GM19240 (cell line): ENCODE measurements at regions not wholly inside any gene's neighbourhood (a gene's known extent, or its start where the extent isn't known, plus 50 kb on each side); places are given as distances from the start of the nearest gene placed in this dataset.

Experiments used
- DNase-seq: peaks from one replicate; pipeline ENCODE4 v3.0.0; 2011; ENCODE audit warnings: low spot score; ENCODE audit not compliant: insufficient read length

DNA sequence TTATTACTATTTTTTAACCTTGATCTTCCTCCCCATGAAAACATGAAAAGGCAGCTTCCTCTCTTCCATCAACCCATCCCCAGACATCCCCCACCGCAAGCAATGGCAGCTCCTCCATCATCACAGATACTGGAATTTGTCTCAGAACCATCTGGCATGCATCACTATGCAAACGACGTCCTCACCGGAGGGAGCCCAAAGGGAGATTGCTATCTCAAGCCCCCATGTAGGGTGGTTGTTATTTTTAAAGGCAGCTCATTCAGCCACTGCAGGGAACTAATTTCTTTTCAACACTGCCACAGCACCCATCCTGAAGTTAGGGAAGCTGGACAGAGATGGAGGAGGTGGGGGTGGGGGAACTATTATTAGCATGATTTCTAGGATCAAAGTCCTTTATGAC is 222.5 kb downstream of the FOXL1 start:
- no peak for DNase-seq

DNA sequence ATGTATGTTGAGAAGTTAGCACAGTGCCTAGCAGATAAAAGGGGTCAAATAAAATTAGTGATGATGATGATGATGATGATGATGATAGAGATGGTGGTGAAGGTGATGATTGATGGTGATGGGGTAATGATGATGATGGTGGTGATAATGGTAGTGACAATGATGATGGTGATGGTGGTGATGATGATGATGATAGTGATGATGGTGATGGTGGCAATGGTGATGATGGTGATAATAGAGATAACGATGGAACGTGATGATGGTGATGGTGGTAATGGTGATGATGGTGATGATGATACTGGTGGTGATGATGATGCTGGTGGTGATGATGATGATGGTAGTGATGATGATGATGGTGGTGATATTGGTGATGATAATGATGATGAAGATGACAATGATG is 223.7 kb downstream of the FOXL1 start:
- DNase-seq = no peak

DNA sequence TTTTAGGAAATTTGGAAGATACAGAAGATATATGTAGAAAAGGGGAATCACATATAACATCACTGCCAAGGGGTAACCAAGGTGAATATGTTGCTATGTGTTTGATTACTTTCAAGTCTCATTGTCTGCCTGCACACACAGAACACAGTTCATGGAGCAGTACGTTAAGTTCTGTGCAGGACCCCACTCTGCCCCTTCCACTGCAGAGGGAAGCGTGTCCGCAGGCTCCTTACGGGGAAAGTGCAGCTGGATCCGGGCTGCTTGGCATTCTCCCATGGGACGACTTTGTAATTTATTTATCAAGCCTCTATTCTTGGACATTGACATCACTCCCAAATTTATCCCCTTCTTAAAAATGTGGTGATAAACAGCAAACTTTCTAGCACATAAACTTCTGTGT is 226.8 kb downstream of the FOXL1 start:
- no peak for DNase-seq

DNA sequence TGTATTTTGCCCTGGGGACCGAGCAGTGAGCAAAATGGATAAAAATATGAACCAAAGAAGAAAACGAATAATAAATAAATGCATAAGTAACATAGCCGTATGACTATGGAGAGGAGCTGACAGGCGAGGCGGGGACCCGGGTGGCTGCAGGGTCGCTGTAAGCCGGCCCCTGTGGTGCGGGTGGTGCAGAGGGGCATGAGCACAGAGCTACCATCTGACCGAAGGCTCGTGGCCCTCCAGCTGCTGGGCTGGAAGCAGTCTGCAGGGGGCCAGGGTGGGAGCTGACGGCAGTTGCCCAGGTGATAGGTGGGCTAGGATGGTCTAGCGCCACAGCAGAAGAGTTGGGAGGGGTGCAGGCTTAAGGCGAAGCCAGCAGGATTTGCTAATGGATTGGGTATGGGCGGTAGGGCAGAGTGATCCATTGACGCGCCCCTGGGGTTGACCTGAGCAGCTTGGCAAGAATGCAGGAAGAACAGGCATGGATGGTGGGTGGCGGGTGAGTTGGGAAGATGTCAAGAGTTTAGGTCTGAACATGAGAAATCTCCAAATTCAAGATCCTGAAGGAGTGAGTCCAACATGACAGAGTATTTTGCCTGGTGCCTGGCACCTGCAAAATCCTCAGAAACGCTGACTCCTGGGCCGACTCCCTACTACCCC is 228.0 kb downstream of the FOXL1 start:
- no peak for DNase-seq

DNA sequence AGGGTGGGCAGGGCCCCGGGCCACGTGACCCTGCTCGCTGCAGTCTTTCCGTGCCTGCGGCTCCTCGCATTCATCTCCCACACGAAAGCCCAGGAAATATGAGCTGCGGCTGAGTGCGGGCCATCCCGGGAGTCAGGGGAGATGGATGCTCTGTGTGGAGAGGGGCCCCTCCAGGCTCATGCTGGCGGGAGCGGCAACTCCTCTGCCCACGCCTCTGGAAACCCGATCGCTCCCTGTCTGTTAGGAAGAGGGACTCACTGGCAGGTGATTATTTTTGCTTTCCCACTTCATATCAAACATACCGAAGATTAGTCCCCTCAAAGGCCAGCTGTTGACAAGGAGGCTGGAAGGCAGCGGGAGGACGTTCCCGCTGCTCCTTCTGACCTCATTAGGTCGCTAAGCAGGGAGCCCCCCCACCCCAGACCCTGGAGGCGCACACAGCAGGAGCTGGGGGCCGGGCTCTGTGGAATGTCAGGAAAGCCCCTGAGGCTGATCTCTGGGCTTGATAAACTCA is 228.5 kb downstream of the FOXL1 start:
- no peak for DNase-seq

DNA sequence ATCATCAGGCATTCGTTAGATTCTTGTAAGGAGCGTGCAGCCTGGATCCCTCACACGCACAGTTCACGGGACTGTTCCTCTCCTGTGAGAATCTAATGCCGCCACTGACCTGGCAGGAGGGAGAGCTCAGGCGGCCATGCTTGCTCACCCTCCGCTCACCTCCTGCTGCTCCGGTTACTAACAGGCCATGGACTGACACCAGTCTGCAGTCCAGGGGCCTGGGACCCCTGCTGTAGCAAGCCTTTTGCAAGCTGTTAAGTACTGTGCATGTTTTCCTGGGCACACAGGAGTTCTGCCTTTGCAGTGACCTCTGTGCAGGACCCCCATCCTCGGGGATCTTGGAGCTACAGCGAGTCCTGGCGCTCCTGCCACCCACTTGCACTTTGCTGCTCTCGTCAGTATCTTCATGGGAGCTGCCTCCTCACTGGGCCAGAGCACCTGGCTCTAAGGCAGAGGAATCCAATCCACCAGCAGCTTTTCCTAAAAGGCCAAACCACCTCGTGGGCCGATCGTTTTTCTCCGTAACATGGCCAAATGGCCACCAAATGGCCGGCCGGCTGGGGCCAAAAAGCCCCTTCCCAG is 230.6 kb downstream of the FOXL1 start:
- DNase-seq = no peak

DNA sequence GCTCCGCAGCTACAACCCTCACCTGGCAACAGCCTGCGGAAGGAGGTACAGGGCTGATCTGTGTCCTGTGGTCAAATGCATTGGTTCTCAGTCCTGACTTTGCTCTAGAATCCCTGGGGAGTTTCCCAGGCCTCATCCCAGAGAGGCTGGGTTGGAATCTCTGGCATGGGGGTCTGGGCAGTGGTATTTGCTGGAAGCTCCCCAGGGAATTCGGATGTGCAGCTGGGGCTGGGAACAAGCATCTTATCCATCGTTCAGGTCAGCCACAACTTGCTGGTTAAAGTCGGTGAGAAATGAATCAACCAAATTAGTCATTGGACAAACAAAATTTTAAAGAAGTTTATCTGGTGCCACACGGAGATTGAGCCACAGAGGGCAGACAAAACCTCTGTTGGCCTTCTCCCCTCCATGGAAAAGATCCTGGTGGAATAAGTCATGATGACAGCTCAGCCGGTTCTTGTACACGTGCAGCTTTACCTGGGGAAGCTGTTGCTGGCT is 231.2 kb downstream of the FOXL1 start:
- no peak for DNase-seq

DNA sequence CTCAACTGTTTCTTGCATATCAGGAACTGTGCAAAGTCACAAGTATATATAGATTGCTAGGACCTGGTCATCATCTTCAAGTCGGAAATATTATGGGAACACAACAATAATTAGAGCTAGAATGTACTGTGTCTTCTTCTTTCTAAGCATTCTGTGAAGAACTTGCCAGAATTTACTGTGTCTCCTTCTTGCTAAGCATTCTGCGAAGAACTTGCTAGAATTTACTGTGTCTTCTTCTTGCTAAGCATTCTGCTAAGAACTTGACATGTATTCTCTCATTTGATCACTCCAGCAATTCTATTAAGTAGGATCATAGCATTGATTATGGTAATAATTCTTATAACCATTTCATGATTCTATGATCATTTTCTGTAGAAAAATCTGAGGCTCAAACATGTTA is 231.7 kb downstream of the FOXL1 start:
- no peak for DNase-seq

DNA sequence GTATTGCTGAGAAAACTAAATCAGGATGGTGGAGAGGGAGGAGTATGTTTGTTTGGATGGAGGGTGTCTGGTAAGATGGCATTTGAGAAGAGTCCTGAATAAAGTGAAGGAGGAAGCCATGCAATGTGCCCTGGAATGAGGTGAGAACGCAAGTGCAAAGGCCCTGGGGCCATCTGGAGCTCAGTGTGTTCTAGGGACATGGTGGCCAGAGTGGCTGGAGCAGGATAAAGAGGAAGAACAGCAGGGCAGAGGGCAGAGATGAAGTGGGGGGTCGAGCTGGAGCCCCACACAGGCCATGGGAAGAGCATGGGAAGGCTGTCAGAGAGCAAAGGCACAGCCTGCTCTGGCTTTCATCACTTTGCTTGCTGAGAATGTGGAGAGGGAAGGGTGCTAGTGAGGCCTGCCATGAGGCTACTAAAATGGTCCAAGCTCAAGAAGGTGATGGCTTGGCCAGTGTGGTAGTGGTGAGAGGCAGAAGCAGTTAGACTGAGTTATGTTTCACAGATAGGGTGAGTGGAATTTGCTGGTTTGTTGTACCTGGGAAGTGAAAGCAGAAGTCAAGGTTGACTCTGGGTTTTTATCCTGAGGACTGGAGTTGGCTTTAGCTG is 234.1 kb downstream of the FOXL1 start:
- no peak for DNase-seq

DNA sequence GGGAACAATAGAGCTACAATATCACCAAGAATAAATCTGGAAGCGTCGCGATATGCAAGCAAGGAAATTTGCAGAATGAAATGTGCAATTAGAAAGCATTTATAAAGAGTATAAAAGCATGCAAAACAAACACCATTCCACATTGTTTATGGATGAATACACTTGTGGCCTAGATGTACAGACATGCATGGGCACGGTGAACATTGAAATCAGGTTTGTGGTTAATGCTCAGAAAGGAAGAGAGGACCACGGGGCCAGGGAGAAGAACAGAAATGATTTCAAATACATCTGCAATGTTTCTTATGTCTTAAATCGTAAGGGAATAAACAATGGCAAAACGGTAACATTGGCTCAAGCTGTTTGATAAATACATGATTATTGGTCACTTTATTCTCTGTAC is 235.9 kb downstream of the FOXL1 start:
- no peak for DNase-seq

DNA sequence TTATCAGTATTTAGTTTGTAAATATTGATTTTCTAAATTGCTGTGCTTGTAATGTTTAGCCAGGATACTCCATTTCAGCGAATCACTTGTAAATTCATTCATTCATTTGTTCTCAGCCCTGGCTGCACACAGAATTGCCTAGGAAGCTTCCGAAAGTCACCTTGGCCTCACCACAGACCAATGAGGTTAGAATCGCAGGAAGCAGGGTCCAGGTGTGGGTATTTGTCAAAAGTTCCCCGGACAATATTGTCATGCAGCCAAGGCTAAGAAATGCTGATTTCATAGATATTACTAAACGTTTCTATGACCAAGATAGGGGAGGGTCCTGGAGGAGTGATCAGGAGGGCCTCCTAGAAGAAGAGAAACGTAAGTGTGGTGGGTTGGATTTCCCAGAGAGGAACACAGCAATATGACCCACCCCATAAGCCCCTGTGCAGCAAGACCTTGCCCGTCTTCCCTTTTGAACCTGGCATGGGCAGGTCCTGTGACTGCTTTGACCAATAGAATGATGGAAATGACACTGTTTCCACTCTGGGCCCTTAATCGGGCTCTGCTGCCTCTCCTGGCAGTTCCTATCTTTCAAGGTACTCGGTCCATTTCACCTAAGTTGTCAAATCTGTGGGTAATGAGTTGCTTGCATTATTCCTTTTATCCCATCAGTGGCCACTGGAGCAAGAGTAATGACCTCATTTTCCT is 238.7 kb downstream of the FOXL1 start:
- DNase-seq = no peak

DNA sequence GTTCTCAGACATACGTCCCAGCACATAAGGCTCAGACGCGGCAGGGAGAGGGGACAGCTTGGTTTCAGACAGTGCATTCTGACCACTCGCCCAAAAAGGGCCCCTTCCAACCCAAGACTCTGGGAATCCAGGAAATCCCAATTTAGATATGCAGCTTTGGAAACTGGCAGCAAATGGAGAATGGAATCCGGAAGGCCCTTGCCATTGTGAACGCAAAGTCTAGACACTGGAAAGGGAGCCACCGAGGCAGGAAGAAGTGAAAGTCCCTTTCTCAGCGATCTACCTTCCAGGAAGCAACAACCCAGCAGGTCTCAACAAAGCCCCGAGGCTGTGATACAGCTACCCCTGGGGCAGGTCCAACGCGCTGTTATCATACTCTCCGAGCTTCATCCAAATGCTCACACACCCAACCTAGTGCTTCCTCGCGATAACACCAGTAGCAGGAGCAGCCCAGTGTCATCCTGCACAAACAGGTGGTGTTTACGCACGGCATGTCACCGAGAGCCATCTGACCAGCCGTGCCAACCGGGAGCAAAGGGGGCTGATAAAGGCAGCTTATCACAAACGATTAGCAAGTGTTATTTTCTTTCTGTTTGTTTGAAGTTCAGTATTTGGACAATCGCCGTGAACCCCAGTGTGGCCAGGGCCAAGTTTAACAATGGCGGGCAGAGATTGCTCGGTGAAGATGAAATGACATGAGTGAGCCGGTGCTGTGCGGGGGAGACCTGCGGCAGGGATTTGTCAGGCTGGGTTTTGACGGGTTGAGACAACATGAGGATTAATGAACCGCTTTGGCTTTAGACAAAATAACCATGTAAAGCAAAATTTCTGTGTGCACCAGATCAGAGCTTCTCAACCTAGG is 240.6 kb downstream of the FOXL1 start:
- DNase-seq = no peak

DNA sequence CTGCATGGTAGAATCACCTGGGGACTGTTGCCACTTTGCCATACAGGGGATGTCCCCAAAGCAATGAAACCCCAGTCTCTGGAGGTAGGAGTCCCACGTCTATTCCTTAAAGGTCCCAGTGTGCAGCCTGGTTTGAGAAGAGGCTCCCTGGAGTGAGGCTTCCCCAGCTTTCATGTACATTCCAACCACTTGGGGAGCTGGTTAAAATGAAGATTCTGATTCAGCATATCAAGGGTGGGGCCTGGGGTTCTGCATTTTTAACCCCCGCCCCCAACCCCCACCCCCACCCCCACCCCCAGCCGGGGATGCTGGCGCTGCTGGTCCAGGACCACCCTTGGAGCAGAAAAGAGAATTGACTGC is 241.2 kb downstream of the FOXL1 start:
- DNase-seq = no peak

DNA sequence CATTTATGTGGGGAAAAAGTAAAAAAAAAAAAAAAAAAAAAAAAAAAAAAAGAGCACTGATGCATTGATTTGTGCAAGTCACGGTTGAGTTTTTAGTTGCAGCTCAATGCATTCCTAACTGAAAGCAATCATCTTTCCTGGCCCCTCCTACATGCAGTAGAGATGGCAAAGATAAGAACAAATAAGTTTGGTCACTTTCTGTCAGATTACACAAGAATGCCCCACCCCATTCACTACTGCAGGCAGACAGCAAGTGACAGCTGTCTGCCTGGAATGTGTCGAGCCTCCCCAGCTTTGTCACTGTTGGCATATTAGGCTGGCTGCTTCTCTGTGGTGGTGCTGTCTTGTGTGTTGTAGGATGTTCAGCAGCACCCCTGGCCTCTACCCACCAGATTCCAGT is 243.5 kb downstream of the FOXL1 start:
- no peak for DNase-seq

DNA sequence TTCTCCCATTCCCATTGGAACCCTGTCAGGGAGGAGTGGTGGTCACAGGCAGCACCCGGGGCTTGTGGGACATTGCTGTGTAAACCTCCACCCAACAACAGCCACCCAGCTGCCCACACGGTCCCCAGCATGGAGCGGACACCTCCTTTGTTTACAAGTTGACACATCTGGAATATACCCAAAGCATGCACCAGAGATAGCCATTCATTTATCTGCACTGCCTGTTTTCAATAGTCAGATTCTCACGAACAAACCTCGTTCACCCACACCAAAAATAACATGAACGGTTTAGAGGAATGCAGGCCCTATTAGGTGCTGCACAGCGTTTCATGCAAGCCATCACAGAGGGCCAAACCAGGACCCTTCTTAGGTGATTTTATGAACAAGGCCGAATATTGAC is 244.8 kb downstream of the FOXL1 start:
- DNase-seq = no peak

DNA sequence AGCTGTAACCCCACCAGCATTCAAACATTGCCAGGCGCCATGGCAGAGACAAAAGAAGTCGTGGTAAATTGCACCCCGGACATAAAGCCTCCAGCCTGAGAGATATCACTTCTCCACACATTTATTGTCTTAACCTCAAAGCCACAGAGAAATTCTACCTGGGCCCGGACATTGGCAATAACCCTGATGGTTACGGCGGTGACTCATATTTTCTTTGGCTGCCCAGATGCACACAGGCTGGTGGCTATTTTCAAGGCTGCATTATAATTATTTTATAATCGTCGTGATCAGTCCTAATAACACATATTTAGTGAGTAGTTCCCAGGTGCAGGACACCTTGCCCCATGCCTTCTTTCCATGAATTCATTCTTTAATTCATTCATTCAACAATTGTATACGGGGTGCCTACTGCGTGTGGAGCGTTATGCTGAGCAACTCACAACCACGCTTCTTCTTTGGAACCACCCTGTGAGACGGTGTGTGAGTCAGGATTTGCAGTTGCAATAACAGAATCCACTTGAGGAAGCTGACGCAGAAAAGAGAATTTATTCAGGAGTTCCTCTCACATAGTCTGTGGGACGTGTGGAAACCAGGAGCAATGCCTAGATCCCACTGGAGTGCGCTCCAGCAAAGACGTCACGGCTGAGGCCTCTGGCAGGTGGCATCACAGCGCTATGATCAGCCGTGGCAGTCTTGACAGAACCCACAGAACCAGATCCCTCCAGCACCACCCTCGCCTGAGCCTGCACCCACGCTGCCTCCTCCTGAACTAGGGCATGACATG is 245.7 kb downstream of the FOXL1 start:
- no peak for DNase-seq

DNA sequence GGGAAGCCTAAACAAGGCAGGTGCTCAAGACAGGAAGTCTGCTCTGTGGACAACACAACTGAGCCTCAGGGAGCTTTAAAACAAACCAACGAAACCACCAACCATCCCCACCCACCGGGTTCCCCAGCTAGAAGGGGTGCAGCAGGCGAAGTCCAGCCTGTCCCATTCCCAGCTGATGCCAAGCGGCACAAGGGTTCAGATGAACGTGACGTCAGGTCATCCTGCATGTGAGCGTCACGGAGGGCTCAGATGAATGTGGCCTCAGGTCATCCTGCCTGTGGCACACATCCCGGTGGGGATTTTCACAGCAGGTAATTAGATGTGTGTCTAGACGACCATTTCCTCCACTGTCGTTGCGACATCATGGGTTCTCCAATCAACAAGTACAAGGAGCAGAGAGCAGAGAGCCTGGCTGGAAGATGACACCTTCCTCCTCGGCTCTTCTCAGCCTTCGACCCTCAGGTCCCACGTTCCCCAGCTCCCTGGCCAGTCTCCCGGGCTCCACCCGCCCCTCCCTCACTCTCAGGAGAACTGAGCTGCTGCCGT is 246.5 kb downstream of the FOXL1 start:
- no peak for DNase-seq

DNA sequence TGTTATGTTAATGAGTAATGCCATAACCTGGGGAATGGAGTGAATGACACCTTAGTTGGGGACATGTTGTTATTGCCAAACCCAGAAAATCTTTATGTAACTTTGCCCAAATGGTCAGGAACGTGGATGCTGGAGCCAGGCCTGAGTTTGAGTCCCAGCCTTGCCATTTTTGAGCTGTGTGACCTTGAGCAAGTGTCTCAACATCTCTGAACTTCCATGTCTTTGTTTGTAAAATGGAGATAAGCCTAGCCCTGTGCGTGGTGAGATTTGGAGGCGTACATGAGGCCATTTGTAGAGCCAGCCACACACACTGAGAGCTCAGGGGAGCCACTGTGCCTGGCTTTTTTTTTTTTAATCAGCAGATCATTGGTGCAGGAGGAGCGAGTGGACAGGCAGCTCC is 247.3 kb downstream of the FOXL1 start:
- no peak for DNase-seq

DNA sequence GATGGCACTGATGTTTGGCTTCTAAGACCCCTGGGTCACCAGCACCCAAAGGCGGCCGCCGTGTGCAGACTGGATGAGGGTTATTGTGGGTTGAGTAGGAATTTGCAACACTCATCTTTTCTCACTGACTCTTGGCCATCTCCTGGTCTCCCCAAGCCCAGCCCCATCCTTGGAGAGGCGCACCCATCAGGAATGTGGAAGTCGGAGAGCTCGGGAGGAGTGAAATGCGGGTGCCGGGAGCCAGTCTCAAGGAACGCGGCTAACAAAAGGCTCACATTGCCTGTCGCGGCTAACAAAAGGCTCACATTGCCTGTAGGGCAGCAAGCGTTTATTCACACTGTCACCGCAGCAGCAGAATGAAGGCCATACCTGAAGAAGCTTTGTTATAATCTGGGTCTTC is 248.6 kb downstream of the FOXL1 start:
- DNase-seq = no peak

DNA sequence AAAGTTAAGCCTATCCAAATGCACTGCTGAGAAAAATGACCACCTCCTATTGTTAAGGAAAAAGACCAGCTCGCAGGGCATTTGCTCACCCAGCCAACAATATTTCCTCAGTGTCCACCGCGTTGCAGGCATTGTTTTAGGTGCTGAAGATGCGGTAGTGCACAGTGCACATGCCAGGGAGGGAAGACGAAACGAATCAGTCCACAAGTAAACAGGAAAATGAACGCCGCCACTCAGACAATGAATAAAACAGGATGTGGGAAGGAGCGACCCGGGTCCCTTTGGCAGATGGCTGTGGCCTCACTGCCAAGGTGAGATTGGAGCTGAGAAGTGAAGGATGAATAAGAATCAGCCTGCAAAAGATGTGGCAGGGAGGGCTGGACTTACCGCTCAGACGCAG is 249.2 kb downstream of the FOXL1 start:
- no peak for DNase-seq
